ENCODE measurements at regions not wholly inside any gene's neighbourhood (a gene's known extent, or its start where the extent isn't known, plus 50 kb on each side); places are given as distances from the start of the nearest gene placed in this dataset.
A peak's percentile ranks its signal among the peaks of the same experiment; 100 is the strongest.
"Not testable (repeated sequence)": the region's sequence is repeated elsewhere in the genome, so short reads cannot be mapped to it uniquely, and the experiment has no call there.

DNA sequence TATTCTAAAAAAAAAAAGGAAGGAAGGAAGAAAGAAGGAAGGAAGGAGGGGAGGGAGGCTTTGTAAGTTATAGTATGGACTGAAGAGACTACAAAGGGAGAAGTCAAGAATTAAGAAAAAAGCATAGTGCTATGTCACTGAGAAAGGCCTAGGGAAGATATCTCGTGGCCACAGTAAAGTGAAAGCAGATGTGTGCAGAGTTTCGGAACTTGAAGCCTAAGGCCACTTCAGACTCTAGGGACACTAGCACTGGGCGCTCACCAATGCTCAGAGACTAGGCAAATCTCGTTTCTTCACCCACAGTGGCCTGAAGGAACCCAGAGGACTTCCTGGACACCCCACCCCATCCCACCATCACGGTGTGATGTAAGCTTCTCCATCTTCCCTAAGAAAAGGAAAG is 181.4 kb upstream of the TRPM3 start:
- Histone ChIP-seq H3K9me3 (no peaks in the 10 kb centered on the region), H3K36me3 (no peaks in the 10 kb centered on the region), H3K4me3 (no peak overlapping the region), H3K4me1 (no peaks in the 10 kb centered on the region), H3K27me3 (no peaks in the 10 kb centered on the region), H3K27ac (no peak overlapping the region)
- intact Hi-C loops (cut with DNase I) = no loop called here
- FAIRE-seq = no peak
- DNase-seq = no peak
- no peak for ATAC-seq
- TF ChIP-seq, protein P1, sequence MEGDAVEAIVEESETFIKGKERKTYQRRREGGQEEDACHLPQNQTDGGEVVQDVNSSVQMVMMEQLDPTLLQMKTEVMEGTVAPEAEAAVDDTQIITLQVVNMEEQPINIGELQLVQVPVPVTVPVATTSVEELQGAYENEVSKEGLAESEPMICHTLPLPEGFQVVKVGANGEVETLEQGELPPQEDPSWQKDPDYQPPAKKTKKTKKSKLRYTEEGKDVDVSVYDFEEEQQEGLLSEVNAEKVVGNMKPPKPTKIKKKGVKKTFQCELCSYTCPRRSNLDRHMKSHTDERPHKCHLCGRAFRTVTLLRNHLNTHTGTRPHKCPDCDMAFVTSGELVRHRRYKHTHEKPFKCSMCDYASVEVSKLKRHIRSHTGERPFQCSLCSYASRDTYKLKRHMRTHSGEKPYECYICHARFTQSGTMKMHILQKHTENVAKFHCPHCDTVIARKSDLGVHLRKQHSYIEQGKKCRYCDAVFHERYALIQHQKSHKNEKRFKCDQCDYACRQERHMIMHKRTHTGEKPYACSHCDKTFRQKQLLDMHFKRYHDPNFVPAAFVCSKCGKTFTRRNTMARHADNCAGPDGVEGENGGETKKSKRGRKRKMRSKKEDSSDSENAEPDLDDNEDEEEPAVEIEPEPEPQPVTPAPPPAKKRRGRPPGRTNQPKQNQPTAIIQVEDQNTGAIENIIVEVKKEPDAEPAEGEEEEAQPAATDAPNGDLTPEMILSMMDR (IDR thresholded peaks at IDR 0.05) = no peak
- 64 to 74% methylated on average over 5 of the region's 5 CpGs for WGBS, 2 donors

DNA sequence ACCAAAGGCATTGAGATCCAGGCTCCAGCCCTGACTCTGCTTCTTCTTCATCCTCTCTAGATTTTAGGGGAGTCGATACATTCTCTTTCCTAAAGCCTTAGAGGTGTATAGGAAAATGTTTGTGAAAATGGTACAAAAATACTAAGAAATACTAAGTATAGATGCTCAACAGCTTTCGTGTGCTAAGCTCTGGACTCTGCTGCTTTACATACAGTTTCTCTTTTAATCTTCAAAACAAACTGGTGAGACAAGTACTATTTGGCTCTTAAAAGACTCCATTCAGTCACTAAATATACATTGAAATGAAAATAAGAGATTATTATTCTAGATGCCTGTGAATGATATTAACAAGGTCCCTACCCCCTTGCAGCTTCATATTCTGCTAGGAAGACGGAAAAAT is 174.5 kb upstream of the TRPM3 start:
- no peak overlapping the region for H3K4me3 ChIP-seq
- no peak overlapping the region for H3K27ac ChIP-seq
- no peaks in the 10 kb centered on the region for H3K36me3 ChIP-seq
- no peaks in the 10 kb centered on the region for H3K27me3 ChIP-seq
- no peak for ATAC-seq
- FAIRE-seq = no peak
- no peaks in the 10 kb centered on the region for H3K4me1 ChIP-seq
- TF ChIP-seq, protein P1 (IDR thresholded peaks at IDR 0.05) = no peak
- DNase-seq = no peak
- WGBS, 2 donors = 60 to 61% methylated on average over 3 of the region's 3 CpGs
- H3K9me3 ChIP-seq = no peaks in the 10 kb centered on the region
- intact Hi-C loops (cut with DNase I) = no loop called here

DNA sequence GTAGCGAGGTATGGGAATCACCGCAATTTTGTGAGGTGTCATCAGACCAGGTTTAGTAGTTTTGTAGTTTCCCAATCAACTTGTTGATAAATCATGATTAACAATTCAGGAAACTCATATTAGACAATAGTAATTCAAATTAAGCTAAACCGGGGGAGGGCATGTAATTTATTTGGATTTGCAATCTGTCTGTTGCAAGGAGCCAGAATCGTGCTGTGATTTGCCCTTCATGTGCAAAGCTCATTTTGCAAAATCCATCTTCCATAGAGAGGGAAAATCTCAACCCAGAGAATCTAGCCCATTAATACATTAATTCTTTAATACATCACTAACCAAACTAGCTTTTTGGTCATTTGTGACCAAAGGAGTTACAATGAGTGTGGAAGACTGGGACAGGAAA is 164.7 kb upstream of the TRPM3 start:
- FAIRE-seq (no peak), DNase-seq (no peak), ATAC-seq (no peak)
- intact Hi-C loops (cut with DNase I) = no loop called here
- Histone ChIP-seq H3K27ac (no peak overlapping the region), H3K36me3 (no peaks in the 10 kb centered on the region), H3K4me3 (no peak overlapping the region), H3K9me3 (no peaks in the 10 kb centered on the region), H3K4me1 (no peaks in the 10 kb centered on the region), H3K27me3 (no peaks in the 10 kb centered on the region)
- TF ChIP-seq, protein P1 (IDR thresholded peaks at IDR 0.05) = no peak
- 76 to 80% methylated on average over 4 of the region's 4 CpGs for WGBS, 2 donors

DNA sequence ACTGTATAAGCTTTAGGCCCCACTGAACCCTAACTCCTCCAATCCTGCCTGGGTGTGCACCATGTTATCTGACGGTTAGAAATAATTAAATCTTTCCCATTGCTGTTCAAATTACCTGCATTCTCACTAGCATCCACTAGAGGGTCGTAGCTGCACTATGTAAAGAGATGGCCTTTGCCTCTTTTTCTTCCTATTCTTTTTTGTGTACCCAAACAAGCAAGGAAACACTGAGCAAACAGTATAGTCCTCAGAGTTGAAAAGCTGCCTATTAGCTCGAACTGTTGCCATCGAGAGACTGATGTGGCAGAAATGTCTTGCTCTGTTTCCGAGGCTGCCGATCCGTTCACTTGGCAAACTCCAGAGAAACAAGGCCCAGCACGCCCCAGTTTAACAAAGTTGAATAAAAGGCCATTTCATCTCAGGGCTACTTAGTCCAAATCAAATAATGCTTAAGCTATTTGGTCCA is 163.8 kb upstream of the TRPM3 start:
- no peaks in the 10 kb centered on the region for H3K4me1 ChIP-seq
- FAIRE-seq (no peak), DNase-seq (peak in 2 of 6 donors; percentile 10 to 51), ATAC-seq (peak; percentile 55 to 93 (median 91))
- intact Hi-C loops (cut with DNase I) = no loop called here
- H3K4me3 ChIP-seq = no peak overlapping the region
- H3K9me3 ChIP-seq = no peaks in the 10 kb centered on the region
- H3K27ac ChIP-seq = no peak overlapping the region
- TF ChIP-seq, protein P1 (IDR thresholded peaks at IDR 0.05) = peak; percentile 52 to 72 (median 68)
- 33 to 36% methylated on average over 8 of the region's 8 CpGs for WGBS, 2 donors
- no peaks in the 10 kb centered on the region for H3K27me3 ChIP-seq
- no peaks in the 10 kb centered on the region for H3K36me3 ChIP-seq

DNA sequence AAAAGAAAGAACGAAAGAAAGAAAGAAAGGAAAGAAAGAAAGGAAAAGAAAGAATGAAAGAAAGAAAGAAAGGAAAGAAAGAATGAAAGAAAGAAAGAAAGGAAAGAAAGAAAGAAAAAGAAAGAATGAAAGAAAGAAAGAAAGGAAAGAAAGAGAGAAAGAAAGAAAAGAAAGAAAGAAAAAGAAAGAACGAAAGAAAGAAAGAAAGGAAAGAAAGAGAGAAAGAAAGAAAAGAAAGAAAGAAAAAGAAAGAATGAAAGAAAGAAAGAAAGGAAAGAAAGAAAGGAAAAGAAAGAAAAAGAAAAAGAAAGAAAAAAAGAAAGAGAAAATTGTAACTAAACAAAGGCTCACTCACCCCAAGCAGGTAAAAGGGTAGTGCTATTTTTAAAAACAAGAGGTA is 160.7 kb upstream of the TRPM3 start:
- 70 to 81% methylated on average over 2 of the region's 2 CpGs for WGBS, 2 donors
- H3K4me3 ChIP-seq; H3K27ac ChIP-seq; ATAC-seq; FAIRE-seq; H3K4me1 ChIP-seq; intact Hi-C loops (cut with DNase I); H3K27me3 ChIP-seq; DNase-seq; H3K9me3 ChIP-seq; H3K36me3 ChIP-seq: not testable (repeated sequence)

Data from pancreas (tissue), 10 donors.